ENCODE measurements at regions not wholly inside any gene's neighbourhood (a gene's known extent, or its start where the extent isn't known, plus 50 kb on each side); places are given as distances from the start of the nearest gene placed in this dataset.

DNA sequence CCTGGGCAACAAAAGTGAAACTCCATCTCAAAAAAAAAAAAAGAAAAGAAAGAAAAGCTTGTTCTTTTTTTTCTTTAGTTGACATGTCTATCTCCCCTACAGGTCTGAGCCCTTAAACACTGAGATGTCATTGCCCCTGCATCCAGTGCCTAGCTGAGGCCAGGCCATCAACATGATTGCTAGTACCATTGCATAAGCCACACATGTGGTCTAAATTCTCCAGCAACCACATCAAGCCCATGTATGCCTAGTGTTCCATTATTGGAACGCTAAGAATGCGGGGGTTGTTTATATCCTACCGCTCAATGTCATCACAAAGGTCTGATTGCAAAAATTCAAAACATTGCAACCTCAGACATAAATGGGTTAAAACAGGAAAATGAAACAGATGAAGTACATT, 62.7 kb downstream of the NPTX2 start:
- no peaks in the 10 kb centered on the region for H3K27me3 ChIP-seq (ENCODE audit: control insufficient read depth in 1 of 2, insufficient read depth in 2 of 2, low read length in 2 of 2)
- H3K36me3 ChIP-seq (ENCODE audit: control insufficient read depth in 2 of 2, insufficient read depth in 2 of 2, low read length in 2 of 2), result no peaks in the 10 kb centered on the region
- H3K4me1 ChIP-seq (ENCODE audit: control insufficient read depth, insufficient read depth, low read length), result no peaks in the 10 kb centered on the region
- H3K4me3 ChIP-seq (ENCODE audit: low read length in 2 of 2), result no peak overlapping the region
- peaks cover 3 to 4% of the 10 kb centered on the region in 2 donors for H3K9me3 ChIP-seq (ENCODE audit: control insufficient read depth in 2 of 2, low read length in 2 of 2)
- H3K27ac ChIP-seq (ENCODE audit: low read length), result no peak overlapping the region
- no peak overlapping the region for H3K9ac ChIP-seq (ENCODE audit: low read length in 2 of 2)

GRCh38 chr7:98681511-98681910, 64.4 kb downstream of the NPTX2 start:
- Histone ChIP-seq H3K27me3 (ENCODE audit: control insufficient read depth in 1 of 2, insufficient read depth in 2 of 2, low read length in 2 of 2) (no peaks in the 10 kb centered on the region), H3K9ac (ENCODE audit: low read length in 2 of 2) (no peak overlapping the region), H3K27ac (ENCODE audit: low read length) (no peak overlapping the region), H3K4me3 (ENCODE audit: low read length in 2 of 2) (no peak overlapping the region), H3K36me3 (ENCODE audit: control insufficient read depth in 2 of 2, insufficient read depth in 2 of 2, low read length in 2 of 2) (no peaks in the 10 kb centered on the region), H3K9me3 (ENCODE audit: control insufficient read depth in 2 of 2, low read length in 2 of 2) (peaks cover 3 to 4% of the 10 kb centered on the region in 2 donors), H3K4me1 (ENCODE audit: control insufficient read depth, insufficient read depth, low read length) (no peaks in the 10 kb centered on the region)

DNA sequence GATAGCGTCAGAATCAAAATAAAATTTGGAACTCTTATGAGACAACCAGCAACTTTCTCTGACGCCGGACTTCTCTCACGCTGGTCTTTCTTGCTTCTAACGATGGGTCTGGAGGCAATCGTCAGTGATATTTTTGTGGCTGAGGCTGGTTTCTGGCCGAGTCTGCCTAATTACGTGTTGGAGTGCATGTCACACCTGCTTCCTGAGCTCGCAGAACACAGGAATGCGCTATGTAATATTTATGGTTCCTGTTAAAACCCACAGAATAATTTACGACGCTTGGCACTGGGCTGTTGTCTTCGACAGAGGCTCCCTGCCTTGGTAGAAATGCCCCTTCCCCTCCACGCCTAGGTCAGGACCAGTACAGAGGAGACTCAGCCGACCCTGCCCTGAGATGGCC, 64.9 kb downstream of the NPTX2 start:
- no peak overlapping the region for H3K27ac ChIP-seq (ENCODE audit: low read length)

DNA sequence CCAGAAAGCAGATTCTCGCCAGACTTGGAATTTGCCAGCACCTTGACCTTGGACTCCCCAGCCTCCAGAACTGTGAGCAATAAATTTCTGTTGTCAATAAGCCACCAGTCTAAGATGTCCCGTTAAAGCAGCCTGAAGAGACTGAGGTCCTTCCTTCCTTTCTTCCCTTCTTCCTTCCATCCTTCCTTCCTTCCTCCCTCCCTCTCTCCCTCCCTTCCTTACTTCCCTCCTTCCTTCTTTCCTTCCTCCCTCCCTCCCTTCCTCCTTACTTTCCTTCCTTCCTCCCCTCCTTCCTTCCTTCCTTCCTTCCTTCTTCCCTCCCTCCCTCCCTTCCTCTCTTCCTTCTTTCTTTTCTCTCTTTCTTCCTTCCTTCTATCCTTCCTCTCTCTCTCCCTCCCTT, 66.4 kb downstream of the NPTX2 start:
- Histone ChIP-seq H3K4me1 (ENCODE audit: control insufficient read depth, insufficient read depth, low read length) (no peaks in the 10 kb centered on the region), H3K9ac (ENCODE audit: low read length in 2 of 2) (no peak overlapping the region), H3K36me3 (ENCODE audit: control insufficient read depth in 2 of 2, insufficient read depth in 2 of 2, low read length in 2 of 2) (no peaks in the 10 kb centered on the region), H3K4me3 (ENCODE audit: low read length in 2 of 2) (no peak overlapping the region), H3K27me3 (ENCODE audit: control insufficient read depth in 1 of 2, insufficient read depth in 2 of 2, low read length in 2 of 2) (no peaks in the 10 kb centered on the region), H3K9me3 (ENCODE audit: control insufficient read depth in 2 of 2, low read length in 2 of 2) (peaks cover 0 to 3% of the 10 kb centered on the region in 2 donors), H3K27ac (ENCODE audit: low read length) (no peak overlapping the region)

More for the DNA sequence above, 64.9 kb downstream of the NPTX2 start:
- Histone ChIP-seq H3K27me3 (ENCODE audit: control insufficient read depth in 1 of 2, insufficient read depth in 2 of 2, low read length in 2 of 2) (no peaks in the 10 kb centered on the region), H3K4me1 (ENCODE audit: control insufficient read depth, insufficient read depth, low read length) (no peaks in the 10 kb centered on the region), H3K4me3 (ENCODE audit: low read length in 2 of 2) (no peak overlapping the region), H3K36me3 (ENCODE audit: control insufficient read depth in 2 of 2, insufficient read depth in 2 of 2, low read length in 2 of 2) (no peaks in the 10 kb centered on the region), H3K9ac (ENCODE audit: low read length in 2 of 2) (no peak overlapping the region), H3K9me3 (ENCODE audit: control insufficient read depth in 2 of 2, low read length in 2 of 2) (peaks cover 3 to 4% of the 10 kb centered on the region in 2 donors)

GRCh38 chr7:98685541-98685940, 68.5 kb downstream of the NPTX2 start:
- Histone ChIP-seq H3K4me1 (ENCODE audit: control insufficient read depth, insufficient read depth, low read length) (no peaks in the 10 kb centered on the region), H3K9ac (ENCODE audit: low read length in 2 of 2) (no peak overlapping the region), H3K36me3 (ENCODE audit: control insufficient read depth in 2 of 2, insufficient read depth in 2 of 2, low read length in 2 of 2) (no peaks in the 10 kb centered on the region), H3K4me3 (ENCODE audit: low read length in 2 of 2) (no peak overlapping the region), H3K27me3 (ENCODE audit: control insufficient read depth in 1 of 2, insufficient read depth in 2 of 2, low read length in 2 of 2) (no peaks in the 10 kb centered on the region), H3K9me3 (ENCODE audit: control insufficient read depth in 2 of 2, low read length in 2 of 2) (no peaks in the 10 kb centered on the region), H3K27ac (ENCODE audit: low read length) (no peak overlapping the region)

GRCh38 chr7:98686466-98687080, 69.5 kb downstream of the NPTX2 start:
- Histone ChIP-seq H3K36me3 (ENCODE audit: control insufficient read depth in 2 of 2, insufficient read depth in 2 of 2, low read length in 2 of 2) (no peaks in the 10 kb centered on the region), H3K9me3 (ENCODE audit: control insufficient read depth in 2 of 2, low read length in 2 of 2) (no peaks in the 10 kb centered on the region), H3K27ac (ENCODE audit: low read length) (no peak overlapping the region), H3K4me3 (ENCODE audit: low read length in 2 of 2) (peak overlapping the region in 1 of 2 donors; percentile 4), H3K4me1 (ENCODE audit: control insufficient read depth, insufficient read depth, low read length) (no peaks in the 10 kb centered on the region), H3K27me3 (ENCODE audit: control insufficient read depth in 1 of 2, insufficient read depth in 2 of 2, low read length in 2 of 2) (no peaks in the 10 kb centered on the region), H3K9ac (ENCODE audit: low read length in 2 of 2) (no peak overlapping the region)

- Histone ChIP-seq H3K9me3 (ENCODE audit: control insufficient read depth in 2 of 2, low read length in 2 of 2) (no peaks in the 10 kb centered on the region), H3K4me1 (ENCODE audit: control insufficient read depth, insufficient read depth, low read length) (no peaks in the 10 kb centered on the region)
Measured at GRCh38 chr7:98687111-98687751, 70.1 kb downstream of the NPTX2 start.

DNA sequence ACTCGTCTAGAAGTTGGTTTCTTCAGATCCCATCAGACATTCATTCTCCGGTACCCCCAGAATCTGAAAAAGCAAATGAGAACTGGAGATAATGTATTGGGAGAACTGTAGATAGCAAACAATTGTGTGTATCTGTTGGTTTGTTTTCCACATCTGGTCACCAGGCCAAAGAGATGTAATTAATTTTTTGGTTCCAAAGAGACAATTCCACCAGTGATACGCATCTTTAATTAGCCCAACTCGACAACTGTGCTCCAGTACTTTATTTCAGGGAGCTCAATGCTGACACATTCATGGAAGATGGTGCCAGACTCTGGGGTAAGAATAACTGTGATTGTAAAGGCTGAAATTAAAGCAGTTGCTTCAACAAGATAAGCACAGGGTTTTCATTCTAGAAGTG, 74.5 kb downstream of the NPTX2 start:
- no peak overlapping the region for H3K27ac ChIP-seq (ENCODE audit: low read length)
- no peak overlapping the region for H3K9ac ChIP-seq (ENCODE audit: low read length in 2 of 2)
- no peaks in the 10 kb centered on the region for H3K4me1 ChIP-seq (ENCODE audit: control insufficient read depth, insufficient read depth, low read length)
- H3K9me3 ChIP-seq (ENCODE audit: control insufficient read depth in 2 of 2, low read length in 2 of 2), result peaks cover 0 to 7% of the 10 kb centered on the region in 2 donors
- H3K4me3 ChIP-seq (ENCODE audit: low read length in 2 of 2), result no peak overlapping the region
- no peaks in the 10 kb centered on the region for H3K36me3 ChIP-seq (ENCODE audit: control insufficient read depth in 2 of 2, insufficient read depth in 2 of 2, low read length in 2 of 2)
- no peaks in the 10 kb centered on the region for H3K27me3 ChIP-seq (ENCODE audit: control insufficient read depth in 1 of 2, insufficient read depth in 2 of 2, low read length in 2 of 2)

More at GRCh38 chr7:98687111-98687751, 70.1 kb downstream of the NPTX2 start:
- Histone ChIP-seq H3K27me3 (ENCODE audit: control insufficient read depth in 1 of 2, insufficient read depth in 2 of 2, low read length in 2 of 2) (no peaks in the 10 kb centered on the region), H3K36me3 (ENCODE audit: control insufficient read depth in 2 of 2, insufficient read depth in 2 of 2, low read length in 2 of 2) (no peaks in the 10 kb centered on the region), H3K4me3 (ENCODE audit: low read length in 2 of 2) (no peak overlapping the region), H3K9ac (ENCODE audit: low read length in 2 of 2) (no peak overlapping the region), H3K27ac (ENCODE audit: low read length) (no peak overlapping the region)

DNA sequence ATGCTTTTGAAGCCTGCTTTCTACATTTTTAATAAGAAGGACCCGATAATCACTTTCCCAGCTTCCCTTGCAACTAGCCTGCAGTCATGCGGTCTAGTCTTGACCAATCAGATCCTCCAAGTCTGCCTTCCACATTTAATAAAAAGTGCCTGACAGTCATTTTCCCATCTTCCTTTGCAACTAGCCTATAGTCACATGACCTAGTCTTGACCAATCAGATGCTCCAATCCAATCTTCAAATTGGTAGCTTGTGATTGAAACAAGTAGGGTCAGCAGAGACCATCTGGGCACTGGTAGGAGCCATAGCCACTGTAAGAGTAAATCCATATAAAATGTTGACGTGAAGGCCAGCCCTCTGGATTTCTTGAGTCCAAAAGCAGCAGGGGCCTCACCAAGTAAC, 80.0 kb downstream of the NPTX2 start:
- peaks cover 2% of the 10 kb centered on the region for H3K4me1 ChIP-seq (ENCODE audit: control insufficient read depth, insufficient read depth, low read length)
- no peak overlapping the region for H3K4me3 ChIP-seq (ENCODE audit: low read length in 2 of 2)
- H3K27ac ChIP-seq (ENCODE audit: low read length), result no peak overlapping the region
- peaks cover 4 to 7% of the 10 kb centered on the region in 2 donors for H3K9me3 ChIP-seq (ENCODE audit: control insufficient read depth in 2 of 2, low read length in 2 of 2)
- no peak overlapping the region for H3K9ac ChIP-seq (ENCODE audit: low read length in 2 of 2)
- H3K36me3 ChIP-seq (ENCODE audit: control insufficient read depth in 2 of 2, insufficient read depth in 2 of 2, low read length in 2 of 2), result no peaks in the 10 kb centered on the region
- no peaks in the 10 kb centered on the region for H3K27me3 ChIP-seq (ENCODE audit: control insufficient read depth in 1 of 2, insufficient read depth in 2 of 2, low read length in 2 of 2)

DNA sequence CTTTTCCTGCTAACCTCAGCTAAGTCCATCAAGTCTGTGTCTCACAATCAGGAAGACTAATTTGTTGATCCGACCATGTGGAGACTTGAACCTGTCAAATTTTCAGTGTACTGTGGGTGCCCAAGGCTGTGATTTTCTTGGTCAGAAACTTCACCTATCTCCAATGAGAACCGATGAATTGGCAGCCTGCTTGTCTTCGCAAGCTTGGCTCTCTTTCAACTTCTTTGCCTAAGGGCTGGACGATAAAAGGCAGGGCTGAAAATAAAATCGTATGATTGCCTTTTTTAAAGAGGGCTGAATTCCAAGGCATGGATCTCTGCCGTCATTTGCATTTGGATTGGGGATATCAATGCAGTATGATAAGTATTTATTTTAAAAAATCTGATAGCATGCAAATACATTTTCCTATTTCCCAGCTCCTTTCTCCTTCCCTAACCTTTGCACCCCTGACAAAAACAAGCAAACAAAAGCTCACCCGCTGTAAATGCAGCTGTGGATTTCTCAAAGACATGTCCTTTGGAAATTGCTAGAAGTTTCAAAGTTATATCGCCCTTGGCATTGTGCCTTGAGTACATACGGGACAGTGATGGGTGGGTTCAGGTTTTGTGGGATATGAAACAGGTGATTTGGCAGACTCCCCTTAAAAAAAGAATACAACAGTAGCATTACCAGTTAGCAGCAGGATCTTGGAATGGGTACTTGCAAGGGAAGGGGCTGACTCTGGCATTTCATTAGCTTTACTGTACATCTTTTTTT, 80.6 kb downstream of the NPTX2 start:
- H3K27ac ChIP-seq (ENCODE audit: low read length), result no peak overlapping the region
- H3K4me1 ChIP-seq (ENCODE audit: control insufficient read depth, insufficient read depth, low read length), result peaks cover 2% of the 10 kb centered on the region
- H3K9me3 ChIP-seq (ENCODE audit: control insufficient read depth in 2 of 2, low read length in 2 of 2), result peaks cover 4 to 7% of the 10 kb centered on the region in 2 donors
- H3K4me3 ChIP-seq (ENCODE audit: low read length in 2 of 2), result no peak overlapping the region
- H3K36me3 ChIP-seq (ENCODE audit: control insufficient read depth in 2 of 2, insufficient read depth in 2 of 2, low read length in 2 of 2), result no peaks in the 10 kb centered on the region
- no peak overlapping the region for H3K9ac ChIP-seq (ENCODE audit: low read length in 2 of 2)
- H3K27me3 ChIP-seq (ENCODE audit: control insufficient read depth in 1 of 2, insufficient read depth in 2 of 2, low read length in 2 of 2), result no peaks in the 10 kb centered on the region

DNA sequence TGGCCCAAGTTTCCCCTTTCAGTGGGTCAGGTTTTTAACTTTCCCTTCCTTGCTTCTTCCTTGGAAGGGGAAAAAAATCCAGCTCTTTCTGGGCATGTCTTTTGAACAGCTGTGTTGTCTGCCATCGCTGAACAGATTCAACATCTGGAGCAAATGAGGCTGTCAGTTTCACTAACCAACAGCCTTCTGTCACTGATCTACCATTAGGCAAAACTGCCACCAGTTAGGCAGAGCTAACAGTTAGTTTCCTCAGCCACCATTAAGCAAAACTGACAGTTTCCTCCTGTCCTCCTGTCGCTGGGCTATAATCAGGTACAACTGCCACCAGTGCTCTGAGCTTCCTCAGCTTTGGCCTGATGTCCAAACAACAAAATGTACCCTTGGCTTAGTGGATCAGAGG, 81.9 kb downstream of the NPTX2 start:
- H3K4me3 ChIP-seq (ENCODE audit: low read length in 2 of 2), result no peak overlapping the region
- no peak overlapping the region for H3K9ac ChIP-seq (ENCODE audit: low read length in 2 of 2)
- H3K4me1 ChIP-seq (ENCODE audit: control insufficient read depth, insufficient read depth, low read length), result peaks cover 2% of the 10 kb centered on the region
- peaks cover 0 to 4% of the 10 kb centered on the region in 2 donors for H3K9me3 ChIP-seq (ENCODE audit: control insufficient read depth in 2 of 2, low read length in 2 of 2)
- peaks cover 0 to 2% of the 10 kb centered on the region in 2 donors for H3K27me3 ChIP-seq (ENCODE audit: control insufficient read depth in 1 of 2, insufficient read depth in 2 of 2, low read length in 2 of 2)
- H3K36me3 ChIP-seq (ENCODE audit: control insufficient read depth in 2 of 2, insufficient read depth in 2 of 2, low read length in 2 of 2), result no peaks in the 10 kb centered on the region
- no peak overlapping the region for H3K27ac ChIP-seq (ENCODE audit: low read length)
